ENCODE measurements at regions not wholly inside any gene's neighbourhood (a gene's known extent, or its start where the extent isn't known, plus 50 kb on each side); places are given as distances from the start of the nearest gene placed in this dataset.

- no peak for TF ChIP-seq POLR2AphosphoS5 (IDR thresholded peaks at IDR 0.05)
- TF ChIP-seq CTCF (IDR thresholded peaks at IDR 0.05), result no peak
- TF ChIP-seq POLR2A (IDR thresholded peaks at IDR 0.05), result no peak
These were observed 549.5 kb downstream of the SLITRK1 start for GRCh38 chr13:83332751-83333150.
